GM18505 (cell line): ENCODE measurements at regions not wholly inside any gene's neighbourhood (a gene's known extent, or its start where the extent isn't known, plus 50 kb on each side); places are given as distances from the start of the nearest gene placed in this dataset.
"Not testable (repeated sequence)": the region's sequence is repeated elsewhere in the genome, so short reads cannot be mapped to it uniquely, and the experiment has no call there.

Source experiments
- ATAC-seq: cut with Tn5 transposase; IDR thresholded peaks from one replicate; pipeline ENCODE4 v1.9.1; 2021; ENCODE audit not compliant: unreplicated experiment
- POLR2A ChIP-seq: IDR thresholded peaks from 4 replicates; pipeline ENCODE4 v1.6.1; 2011; ENCODE audit warnings: borderline replicate concordance; ENCODE audit not compliant: insufficient read depth, insufficient read length; ENCODE audit errors: extremely low read depth

GRCh38 chr16:16945207-16945606 lies 525.6 kb downstream of the XYLT1 start:
- TF ChIP-seq POLR2A = no peak
- no peak for ATAC-seq

GRCh38 chr16:16956376-16956775 lies 514.4 kb downstream of the XYLT1 start:
- ATAC-seq = no peak
- no peak for TF ChIP-seq POLR2A

GRCh38 chr16:16960785-16961184 lies 510.0 kb downstream of the XYLT1 start:
- TF ChIP-seq POLR2A = no peak

GRCh38 chr16:16966439-16966838 lies 504.3 kb downstream of the XYLT1 start:
- TF ChIP-seq POLR2A = no peak
- ATAC-seq = no peak

More at GRCh38 chr16:16960785-16961184, 510.0 kb downstream of the XYLT1 start:
- no peak for ATAC-seq

- no peak for ATAC-seq
- TF ChIP-seq POLR2A = no peak
Observed at GRCh38 chr16:16971042-16971441, 499.7 kb downstream of the XYLT1 start.

- ATAC-seq = no peak
- TF ChIP-seq POLR2A = no peak
Observed at GRCh38 chr16:16972831-16973230, 497.9 kb downstream of the XYLT1 start.

- TF ChIP-seq POLR2A = no peak
Observed at GRCh38 chr16:16973707-16974591, 496.8 kb downstream of the XYLT1 start.

GRCh38 chr16:16982614-16983013 lies 488.1 kb downstream of the XYLT1 start:
- no peak for TF ChIP-seq POLR2A
- no peak for ATAC-seq

More at GRCh38 chr16:16973707-16974591, 496.8 kb downstream of the XYLT1 start:
- no peak for ATAC-seq

GRCh38 chr16:16983582-16983981 lies 487.2 kb downstream of the XYLT1 start:
- no peak for ATAC-seq

GRCh38 chr16:16984091-16984490 lies 486.7 kb downstream of the XYLT1 start:
- ATAC-seq = not testable (repeated sequence)

More at GRCh38 chr16:16983582-16983981, 487.2 kb downstream of the XYLT1 start:
- no peak for TF ChIP-seq POLR2A

GRCh38 chr16:16985707-16986106 lies 485.1 kb downstream of the XYLT1 start:
- no peak for TF ChIP-seq POLR2A
- no peak for ATAC-seq

GRCh38 chr16:16988963-16989362 lies 481.8 kb downstream of the XYLT1 start:
- no peak for TF ChIP-seq POLR2A
- no peak for ATAC-seq

- no peak for TF ChIP-seq POLR2A
- no peak for ATAC-seq
Observed at GRCh38 chr16:16989368-16989767, 481.4 kb downstream of the XYLT1 start.

- TF ChIP-seq POLR2A = no peak
- no peak for ATAC-seq
Observed at GRCh38 chr16:16991711-16992110, 479.0 kb downstream of the XYLT1 start.

- ATAC-seq = no peak
- TF ChIP-seq POLR2A = no peak
Observed at GRCh38 chr16:16992975-16993765, 477.6 kb downstream of the XYLT1 start.

GRCh38 chr16:16994831-16995230 lies 475.9 kb downstream of the XYLT1 start:
- ATAC-seq = no peak
- no peak for TF ChIP-seq POLR2A
